Right kidney (tissue), 1 donor: ENCODE measurements at regions not wholly inside any gene's neighbourhood (a gene's known extent, or its start where the extent isn't known, plus 50 kb on each side); places are given as distances from the start of the nearest gene placed in this dataset.

Source experiments
- DNase-seq: peaks from one replicate; pipeline ENCODE4 v3.0.0-alpha.2; 2016

GRCh38 chr3:193932576-193932975, 203.4 kb upstream of the HES1 start:
- DNase-seq: no peak

- DNase-seq: no peak
Measured at GRCh38 chr3:193933451-193933850, 202.5 kb upstream of the HES1 start.

GRCh38 chr3:193935916-193936315, 200.0 kb upstream of the HES1 start:
- DNase-seq: no peak

GRCh38 chr3:193938613-193939012, 197.3 kb upstream of the HES1 start:
- DNase-seq: no peak

GRCh38 chr3:193939527-193939926, 196.4 kb upstream of the HES1 start:
- no peak for DNase-seq

GRCh38 chr3:193940526-193940925, 195.4 kb upstream of the HES1 start:
- DNase-seq: no peak

GRCh38 chr3:193941486-193941885, 194.5 kb upstream of the HES1 start:
- DNase-seq: no peak

GRCh38 chr3:193942516-193943055, 193.4 kb upstream of the HES1 start:
- no peak for DNase-seq

- DNase-seq: no peak
Measured at GRCh38 chr3:193943200-193943599, 192.7 kb upstream of the HES1 start.

- DNase-seq: peak; percentile 27
Measured at GRCh38 chr3:193943851-193944517, 192.0 kb upstream of the HES1 start.

- no peak for DNase-seq
Measured at GRCh38 chr3:193944518-193944884, 191.4 kb upstream of the HES1 start.

- DNase-seq: no peak
Measured at GRCh38 chr3:193945143-193945542, 190.8 kb upstream of the HES1 start.

GRCh38 chr3:193946945-193947344, 189.0 kb upstream of the HES1 start:
- no peak for DNase-seq

GRCh38 chr3:193947596-193947995, 188.4 kb upstream of the HES1 start:
- DNase-seq: no peak

GRCh38 chr3:193948459-193948858, 187.5 kb upstream of the HES1 start:
- DNase-seq: no peak

GRCh38 chr3:193951859-193952258, 184.1 kb upstream of the HES1 start:
- no peak for DNase-seq

GRCh38 chr3:193954752-193955151, 181.2 kb upstream of the HES1 start:
- DNase-seq: no peak

GRCh38 chr3:193955719-193956118, 180.2 kb upstream of the HES1 start:
- no peak for DNase-seq

- DNase-seq: no peak
Measured at GRCh38 chr3:193959861-193960260, 176.1 kb upstream of the HES1 start.

GRCh38 chr3:193960487-193961274, 175.3 kb upstream of the HES1 start:
- DNase-seq: peak; percentile 56

GRCh38 chr3:193962986-193963685, 172.8 kb upstream of the HES1 start:
- DNase-seq: no peak

GRCh38 chr3:193963808-193964516, 172.0 kb upstream of the HES1 start:
- DNase-seq: no peak

GRCh38 chr3:193964517-193964880, 171.4 kb upstream of the HES1 start:
- DNase-seq: no peak
